Retinal pigment epithelial cell (primary cell): ENCODE measurements at regions not wholly inside any gene's neighbourhood (a gene's known extent, or its start where the extent isn't known, plus 50 kb on each side); places are given as distances from the start of the nearest gene placed in this dataset.
"Not testable (repeated sequence)": the region's sequence is repeated elsewhere in the genome, so short reads cannot be mapped to it uniquely, and the experiment has no call there.

Experiments
- DNase-seq: peaks from one replicate; pipeline ENCODE4 v3.0.0-alpha.2; 2010; ENCODE audit warnings: low read depth
- H3K4me3 ChIP-seq: 2 replicates; pipeline ENCODE4 v1.5.1; 2011; ENCODE audit warnings: mild to moderate bottlenecking, low read length, control low read depth, moderate library complexity
- TF ChIP-seq, protein P1 (sequence below): conservative IDR thresholded peaks from 2 replicates; pipeline ENCODE4 v1.5.1; 2011; ENCODE audit warnings: low read depth, low read length, control low read depth, inconsistent platforms

- H3K4me3 ChIP-seq = no peak overlapping the region
- TF ChIP-seq, protein P1, sequence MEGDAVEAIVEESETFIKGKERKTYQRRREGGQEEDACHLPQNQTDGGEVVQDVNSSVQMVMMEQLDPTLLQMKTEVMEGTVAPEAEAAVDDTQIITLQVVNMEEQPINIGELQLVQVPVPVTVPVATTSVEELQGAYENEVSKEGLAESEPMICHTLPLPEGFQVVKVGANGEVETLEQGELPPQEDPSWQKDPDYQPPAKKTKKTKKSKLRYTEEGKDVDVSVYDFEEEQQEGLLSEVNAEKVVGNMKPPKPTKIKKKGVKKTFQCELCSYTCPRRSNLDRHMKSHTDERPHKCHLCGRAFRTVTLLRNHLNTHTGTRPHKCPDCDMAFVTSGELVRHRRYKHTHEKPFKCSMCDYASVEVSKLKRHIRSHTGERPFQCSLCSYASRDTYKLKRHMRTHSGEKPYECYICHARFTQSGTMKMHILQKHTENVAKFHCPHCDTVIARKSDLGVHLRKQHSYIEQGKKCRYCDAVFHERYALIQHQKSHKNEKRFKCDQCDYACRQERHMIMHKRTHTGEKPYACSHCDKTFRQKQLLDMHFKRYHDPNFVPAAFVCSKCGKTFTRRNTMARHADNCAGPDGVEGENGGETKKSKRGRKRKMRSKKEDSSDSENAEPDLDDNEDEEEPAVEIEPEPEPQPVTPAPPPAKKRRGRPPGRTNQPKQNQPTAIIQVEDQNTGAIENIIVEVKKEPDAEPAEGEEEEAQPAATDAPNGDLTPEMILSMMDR = no peak
- no peak for DNase-seq
These were observed 348.0 kb downstream of the TEX29 start for GRCh38 chr13:111668451-111668850.

DNA sequence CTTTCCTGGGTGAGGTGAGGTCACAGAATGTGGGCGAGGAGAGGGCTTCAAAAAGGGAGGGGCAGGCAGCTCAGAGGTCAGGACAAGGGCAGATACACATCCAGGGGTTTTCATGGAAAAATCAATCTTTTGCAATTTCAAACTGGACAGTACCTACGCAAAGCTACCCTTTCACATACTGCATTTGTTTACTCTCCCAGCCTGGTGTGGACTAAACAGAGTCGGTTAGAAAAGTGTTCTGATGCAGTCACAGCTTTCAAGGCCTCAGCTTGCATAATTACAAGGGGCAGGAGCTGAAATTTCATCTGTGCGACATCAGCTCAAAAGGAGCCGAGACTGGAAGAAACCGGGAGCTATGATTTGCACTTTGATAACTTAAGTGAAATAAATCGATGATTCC, 351.8 kb downstream of the TEX29 start:
- not testable (repeated sequence) for DNase-seq, H3K4me3 ChIP-seq

GRCh38 chr13:111678120-111678882, 357.9 kb downstream of the TEX29 start:
- not testable (repeated sequence) for DNase-seq, H3K4me3 ChIP-seq

- DNase-seq, H3K4me3 ChIP-seq: not testable (repeated sequence)
These were observed 359.2 kb downstream of the TEX29 start for GRCh38 chr13:111679645-111680044.

- not testable (repeated sequence) for H3K4me3 ChIP-seq, DNase-seq
These were observed 359.7 kb downstream of the TEX29 start for GRCh38 chr13:111680100-111680499.

GRCh38 chr13:111692028-111692427, 371.6 kb downstream of the TEX29 start:
- DNase-seq, H3K4me3 ChIP-seq: not testable (repeated sequence)

- H3K4me3 ChIP-seq, DNase-seq: not testable (repeated sequence)
These were observed 370.8 kb upstream of the SOX1 start for GRCh38 chr13:111696121-111696520.

- H3K4me3 ChIP-seq, DNase-seq: not testable (repeated sequence)
These were observed 364.9 kb upstream of the SOX1 start for GRCh38 chr13:111702059-111702458.
